HG02943 (cell line): ENCODE measurements at regions not wholly inside any gene's neighbourhood (a gene's known extent, or its start where the extent isn't known, plus 50 kb on each side); places are given as distances from the start of the nearest gene placed in this dataset.

ENCODE experiments used
- ATAC-seq: cut with Tn5 transposase; IDR thresholded peaks from one replicate; pipeline ENCODE4 v1.9.1; 2021; ENCODE audit warnings: mild to moderate bottlenecking, low read depth, moderate library complexity; ENCODE audit not compliant: unreplicated experiment

GRCh38 chr18:55121397-55122170 is 162.3 kb upstream of the CCDC68 start:
- peak; percentile 70 for ATAC-seq

GRCh38 chr18:55120896-55121295 is 161.6 kb upstream of the CCDC68 start:
- ATAC-seq, result no peak

- ATAC-seq, result no peak
Observed at GRCh38 chr18:55119434-55119833, 160.2 kb upstream of the CCDC68 start.

- no peak for ATAC-seq
Observed at GRCh38 chr18:55119016-55119415, 159.8 kb upstream of the CCDC68 start.

GRCh38 chr18:55116863-55117262 is 157.6 kb upstream of the CCDC68 start:
- no peak for ATAC-seq

- ATAC-seq, result no peak
Observed at GRCh38 chr18:55115606-55116005, 156.3 kb upstream of the CCDC68 start.

GRCh38 chr18:55114876-55115275 is 155.6 kb upstream of the CCDC68 start:
- ATAC-seq, result no peak

- ATAC-seq, result no peak
Observed at GRCh38 chr18:55113800-55114199, 154.5 kb upstream of the CCDC68 start.

- ATAC-seq, result no peak
Observed at GRCh38 chr18:55111271-55111670, 152.0 kb upstream of the CCDC68 start.

- ATAC-seq, result no peak
Observed at GRCh38 chr18:55110436-55110835, 151.2 kb upstream of the CCDC68 start.

GRCh38 chr18:55109818-55110414 is 150.7 kb upstream of the CCDC68 start:
- no peak for ATAC-seq

GRCh38 chr18:55106906-55107305 is 147.6 kb upstream of the CCDC68 start:
- ATAC-seq, result no peak

- ATAC-seq, result no peak
Observed at GRCh38 chr18:55106466-55106865, 147.2 kb upstream of the CCDC68 start.

GRCh38 chr18:55105873-55106272 is 146.6 kb upstream of the CCDC68 start:
- no peak for ATAC-seq

GRCh38 chr18:55102958-55103456 is 143.7 kb upstream of the CCDC68 start:
- no peak for ATAC-seq

GRCh38 chr18:55102501-55102900 is 143.2 kb upstream of the CCDC68 start:
- ATAC-seq, result no peak

- no peak for ATAC-seq
Observed at GRCh38 chr18:55101458-55101824, 142.2 kb upstream of the CCDC68 start.

- no peak for ATAC-seq
Observed at GRCh38 chr18:55100817-55101457, 141.7 kb upstream of the CCDC68 start.

- no peak for ATAC-seq
Observed at GRCh38 chr18:55097456-55098170, 138.4 kb upstream of the CCDC68 start.

- ATAC-seq, result no peak
Observed at GRCh38 chr18:55096263-55096951, 137.1 kb upstream of the CCDC68 start.
